ENCODE measurements at regions not wholly inside any gene's neighbourhood (a gene's known extent, or its start where the extent isn't known, plus 50 kb on each side); places are given as distances from the start of the nearest gene placed in this dataset.

DNA sequence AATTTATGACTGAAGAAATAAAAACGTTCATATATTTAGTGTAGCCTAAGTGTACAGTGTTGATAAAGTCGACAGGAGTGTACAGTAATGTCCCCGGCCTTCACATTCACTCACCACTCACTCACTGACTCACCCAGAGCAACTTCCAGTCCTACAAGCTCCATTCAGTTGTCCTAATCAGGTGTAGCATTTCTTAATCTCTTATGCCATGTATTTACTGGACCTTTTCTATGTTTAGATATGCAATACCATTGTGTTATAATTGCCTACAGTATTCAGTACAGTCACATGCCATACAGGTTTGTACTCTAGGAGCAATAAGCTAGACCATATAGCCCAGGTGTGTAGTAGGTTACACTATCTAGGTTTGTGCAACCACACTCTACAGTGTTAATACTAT lies 610.2 kb upstream of the NOX3 start:
- DNase-seq (ENCODE audit: low read depth in 1 of 2, low spot score in 1 of 2), result no peak

DNA sequence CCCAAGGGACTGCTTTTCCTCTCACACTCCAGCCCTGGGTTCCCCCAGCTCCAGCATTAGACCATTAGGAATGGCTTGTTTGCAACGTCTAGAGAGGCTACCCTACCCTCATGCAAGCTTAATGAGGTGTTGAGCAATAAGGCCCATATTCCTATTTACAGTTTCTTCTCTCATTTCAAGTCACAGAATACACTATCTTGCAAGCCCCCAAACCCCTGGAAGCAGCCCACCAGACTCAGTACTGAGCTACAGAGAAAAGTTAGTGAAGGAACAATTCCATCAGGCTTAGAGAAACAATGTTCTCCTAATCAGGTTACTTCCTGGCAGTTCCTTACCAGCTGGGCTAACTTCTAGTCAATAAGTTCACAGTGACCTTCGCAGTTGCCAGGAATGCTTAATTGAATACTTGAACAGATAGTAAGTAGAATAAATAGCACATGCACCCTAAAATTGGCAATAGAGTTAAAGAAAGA lies 606.5 kb upstream of the NOX3 start:
- no peak for DNase-seq (ENCODE audit: low read depth in 1 of 2, low spot score in 1 of 2)

DNA sequence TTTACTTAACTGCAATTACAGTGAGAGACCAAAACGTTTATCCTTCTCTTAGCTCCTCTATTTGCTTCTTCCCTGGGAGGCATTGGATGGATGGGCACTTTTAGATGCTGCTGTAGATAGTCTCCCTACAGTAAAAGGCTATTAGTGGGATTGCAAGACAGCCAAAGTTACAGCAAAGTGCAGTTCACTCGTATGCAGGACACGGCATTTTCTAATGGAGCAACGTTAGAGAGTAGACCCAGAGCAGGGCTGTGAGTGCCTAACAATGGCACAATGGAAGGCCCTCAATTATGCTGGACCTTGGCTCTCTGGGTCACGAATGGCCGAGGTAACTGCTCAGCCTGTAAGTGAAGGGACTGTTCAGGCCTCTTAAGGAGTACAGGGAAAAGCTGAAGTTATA lies 605.8 kb upstream of the NOX3 start:
- no peak for DNase-seq (ENCODE audit: low read depth in 1 of 2, low spot score in 1 of 2)

DNA sequence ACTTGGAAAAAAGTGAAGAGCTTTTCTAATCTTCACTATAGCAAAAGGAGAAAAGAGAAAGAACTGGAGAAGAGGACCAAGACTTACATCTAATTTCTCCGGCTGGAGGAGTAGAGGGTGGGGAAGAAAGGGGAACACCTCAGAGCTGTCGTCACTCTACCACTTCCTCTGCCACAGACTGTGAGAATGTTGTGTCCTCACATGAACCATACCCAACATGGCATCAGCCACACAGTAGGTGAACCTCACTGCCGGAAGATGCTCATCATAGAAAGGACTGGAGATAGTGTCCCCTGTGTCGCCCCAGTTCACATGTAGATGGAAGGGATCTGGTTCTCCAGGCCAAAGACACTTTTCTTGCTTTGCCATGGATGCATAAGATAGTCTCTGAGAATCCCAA lies 604.4 kb upstream of the NOX3 start:
- no peak for DNase-seq (ENCODE audit: low read depth in 1 of 2, low spot score in 1 of 2)

DNA sequence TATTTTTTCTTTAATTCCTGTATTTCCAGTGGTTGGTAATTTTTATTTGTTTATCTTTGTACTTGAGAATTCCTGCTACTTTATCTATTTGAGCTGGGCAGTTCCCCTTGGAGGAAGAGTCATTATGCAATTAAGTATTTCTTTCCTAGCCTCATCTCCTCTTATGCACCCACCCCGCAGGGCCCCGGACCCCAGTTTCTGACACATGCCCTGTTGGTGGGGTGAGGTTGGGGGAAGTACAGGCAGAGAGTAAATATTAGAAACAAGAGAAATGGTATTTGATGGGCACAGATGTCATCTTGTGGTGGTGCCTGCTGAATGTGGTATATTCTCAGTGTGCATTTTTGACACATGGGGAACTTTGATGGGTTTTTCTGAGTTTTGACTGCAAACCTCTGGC lies 602.7 kb upstream of the NOX3 start:
- no peak for DNase-seq (ENCODE audit: low read depth in 1 of 2, low spot score in 1 of 2)

DNA sequence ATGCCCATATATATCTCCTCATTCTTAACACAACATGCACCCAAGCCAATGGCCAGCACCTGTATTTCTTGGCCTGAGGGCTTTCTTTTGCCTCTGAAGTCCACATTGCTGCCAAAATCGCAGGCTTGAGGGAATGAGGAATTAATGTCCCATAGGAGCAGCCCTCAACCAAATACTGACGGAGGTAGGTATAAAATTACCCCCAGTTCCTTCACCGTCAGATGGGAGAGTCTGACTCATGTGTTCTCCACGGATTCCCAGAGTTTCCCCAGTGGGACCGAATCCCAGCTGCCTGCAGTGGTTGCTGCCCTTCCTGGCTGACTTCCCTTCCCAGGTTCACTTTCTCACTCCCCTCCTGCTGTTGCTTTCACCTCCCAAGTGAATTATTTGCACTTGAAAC lies 602.2 kb upstream of the NOX3 start:
- DNase-seq (ENCODE audit: low read depth in 1 of 2, low spot score in 1 of 2), result no peak

DNA sequence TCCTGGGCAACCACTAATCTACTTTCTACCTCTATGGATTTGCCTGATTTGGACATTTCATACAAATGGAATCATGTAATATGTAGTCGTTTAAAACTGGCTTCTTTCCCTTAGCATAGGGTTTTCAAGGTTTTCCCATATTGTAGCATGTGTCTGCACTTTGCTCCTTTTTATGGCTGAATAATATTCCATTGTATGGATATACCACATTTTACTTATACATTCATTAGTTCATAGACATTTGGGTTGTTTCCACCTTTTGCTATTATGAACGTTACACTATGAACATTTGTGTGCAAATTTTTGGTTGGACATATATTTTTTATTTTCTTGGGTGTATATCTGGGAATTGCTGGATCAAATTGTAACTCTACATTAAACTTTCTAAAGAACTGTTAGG lies 600.4 kb upstream of the NOX3 start:
- DNase-seq (ENCODE audit: low read depth in 1 of 2, low spot score in 1 of 2), result no peak

DNA sequence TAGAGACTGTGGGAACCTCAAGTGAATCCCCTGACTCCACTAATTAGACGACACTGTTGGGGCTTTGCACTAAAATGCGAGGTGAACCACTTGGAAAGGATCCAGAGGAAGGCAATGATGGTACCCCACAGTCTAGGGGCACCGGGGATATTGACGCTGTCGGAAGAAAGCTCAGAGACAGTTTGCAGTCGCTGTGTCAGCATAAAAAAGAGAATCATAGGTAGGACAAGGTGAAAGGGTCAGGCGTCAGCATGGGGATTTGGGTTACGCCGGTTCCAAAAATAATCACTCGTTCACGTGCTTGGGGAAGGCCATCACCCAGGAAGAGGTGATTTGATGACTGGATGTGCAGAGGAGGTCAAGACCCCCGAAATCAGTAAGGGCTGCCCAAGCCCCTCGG lies 598.0 kb upstream of the NOX3 start:
- DNase-seq (ENCODE audit: low read depth in 1 of 2, low spot score in 1 of 2), result no peak

DNA sequence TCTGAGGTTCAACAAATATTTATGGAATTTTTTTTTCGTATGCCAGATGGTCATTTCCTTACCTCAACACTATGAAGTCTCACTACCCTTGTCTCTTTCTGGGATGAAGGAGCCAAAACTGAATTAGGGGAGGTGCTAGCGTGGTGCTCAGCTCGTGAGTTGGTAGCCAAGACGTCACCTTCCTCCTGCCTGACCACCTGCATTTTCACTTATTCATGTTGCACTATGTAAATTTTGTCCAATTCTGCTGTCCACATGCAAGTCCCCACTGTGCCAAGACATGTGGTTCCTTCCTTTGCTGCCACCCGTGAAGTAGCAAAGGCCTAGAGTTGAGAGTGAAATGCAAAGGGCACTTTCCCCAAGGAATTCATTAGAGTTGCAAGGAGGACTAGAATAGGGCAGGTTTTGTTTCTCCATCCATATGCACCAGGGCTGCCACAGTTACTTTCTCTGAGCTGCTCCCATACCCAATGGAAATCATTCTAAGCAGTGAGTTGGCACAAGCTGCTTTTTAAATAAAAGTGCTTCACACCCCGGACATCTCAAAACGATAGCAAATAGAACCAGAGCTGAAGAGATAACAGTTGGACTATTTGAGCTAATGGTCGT lies 591.3 kb upstream of the NOX3 start:
- no peak for DNase-seq (ENCODE audit: low read depth in 1 of 2, low spot score in 1 of 2)

DNA sequence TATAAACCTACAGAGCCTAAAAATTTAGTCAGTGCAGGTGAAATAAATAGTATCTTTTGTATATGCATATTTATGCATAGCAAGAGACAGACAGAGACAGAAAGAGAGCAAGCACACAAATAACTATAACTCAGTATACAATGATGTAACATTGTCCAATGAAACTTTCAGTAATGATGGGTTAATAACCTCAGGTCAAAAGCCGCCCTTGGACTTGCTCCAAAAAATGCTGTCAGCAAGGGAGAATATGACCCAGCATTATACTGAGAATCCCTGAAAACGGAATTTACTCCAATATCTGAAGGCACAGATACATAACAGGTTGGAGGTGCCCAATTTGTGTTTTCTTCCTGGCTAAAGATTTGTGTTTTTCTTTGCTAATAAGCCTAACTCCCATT lies 590.6 kb upstream of the NOX3 start:
- no peak for DNase-seq (ENCODE audit: low read depth in 1 of 2, low spot score in 1 of 2)

DNA sequence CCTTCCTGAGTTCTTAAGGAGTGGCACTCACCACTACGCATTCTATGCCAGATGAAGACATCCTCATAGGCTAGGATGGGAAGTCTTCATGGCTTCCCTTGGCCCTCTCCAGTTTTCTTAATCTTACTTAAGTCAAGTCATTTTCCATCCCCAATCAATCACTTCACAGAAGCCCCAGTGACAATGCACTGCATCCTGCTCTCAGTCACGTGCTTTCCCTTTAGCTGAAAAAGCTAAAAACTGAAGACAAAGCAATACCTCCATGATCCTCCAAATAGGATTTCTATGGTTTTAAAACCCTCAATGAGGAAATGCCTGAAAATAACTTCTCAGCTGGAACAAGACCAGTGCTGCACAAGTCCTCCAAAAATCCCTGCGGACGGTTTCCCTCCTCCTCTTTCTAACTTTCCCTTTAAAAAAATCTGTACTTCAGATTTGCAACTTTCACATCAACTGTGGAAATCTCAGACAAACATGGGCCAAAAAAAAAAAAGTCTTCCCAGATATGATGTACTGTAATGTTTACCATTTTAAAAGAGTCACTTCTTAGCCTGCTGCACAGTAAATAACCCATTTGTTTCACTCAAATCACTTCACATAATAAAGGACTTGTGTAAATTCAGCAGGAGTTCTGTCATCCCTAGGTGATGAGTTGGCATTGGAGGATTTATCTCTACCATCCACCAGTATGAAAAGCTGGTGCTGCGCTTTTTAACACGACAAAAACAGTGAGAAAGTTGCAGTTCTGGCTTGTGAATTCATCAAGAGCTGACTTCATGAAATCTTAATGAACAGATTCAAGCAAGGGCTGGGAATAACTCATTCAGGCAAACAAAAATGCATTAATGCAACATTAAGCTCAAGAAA lies 590.0 kb upstream of the NOX3 start:
- DNase-seq (ENCODE audit: low read depth in 1 of 2, low spot score in 1 of 2), result no peak

DNA sequence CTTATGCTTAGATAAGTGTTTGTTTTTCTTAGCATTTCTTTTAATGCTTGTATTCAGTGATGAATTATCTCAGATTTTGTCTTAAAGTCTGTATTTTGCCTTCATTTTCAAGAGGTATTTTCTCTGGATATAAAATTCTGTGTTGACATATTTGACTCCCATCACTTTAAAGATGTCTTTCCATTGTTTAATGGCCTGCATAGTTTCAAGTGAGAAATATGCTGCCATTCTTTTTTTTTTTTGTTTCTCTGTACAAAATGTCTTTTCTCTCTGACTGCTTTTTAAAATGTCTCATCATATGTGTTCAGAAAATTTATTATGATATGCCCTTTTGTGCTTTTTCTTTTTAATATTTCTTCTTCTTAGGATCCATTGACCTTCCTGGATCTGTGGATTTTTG lies 578.0 kb upstream of the NOX3 start:
- no peak for DNase-seq (ENCODE audit: low read depth in 1 of 2, low spot score in 1 of 2)

DNA sequence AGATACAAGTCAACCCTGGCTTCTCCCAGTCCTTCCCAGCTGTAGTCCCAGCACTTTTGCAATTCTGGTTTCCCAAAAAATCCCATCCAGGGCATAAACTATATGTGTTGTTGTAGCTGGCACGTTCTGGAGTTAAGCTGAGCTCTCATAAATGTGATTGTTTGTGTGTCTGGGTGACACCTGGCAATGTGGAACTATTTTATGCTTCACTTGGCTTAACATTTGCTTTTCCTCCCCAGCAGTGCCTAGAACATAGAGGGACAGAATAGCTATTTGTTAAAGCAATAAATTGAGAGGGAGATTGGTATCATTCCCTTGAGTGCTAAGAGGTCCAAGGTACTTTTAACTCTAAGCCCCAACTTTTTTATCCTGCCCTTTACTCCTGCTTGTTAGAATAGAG lies 575.9 kb upstream of the NOX3 start:
- no peak for DNase-seq (ENCODE audit: low read depth in 1 of 2, low spot score in 1 of 2)

DNA sequence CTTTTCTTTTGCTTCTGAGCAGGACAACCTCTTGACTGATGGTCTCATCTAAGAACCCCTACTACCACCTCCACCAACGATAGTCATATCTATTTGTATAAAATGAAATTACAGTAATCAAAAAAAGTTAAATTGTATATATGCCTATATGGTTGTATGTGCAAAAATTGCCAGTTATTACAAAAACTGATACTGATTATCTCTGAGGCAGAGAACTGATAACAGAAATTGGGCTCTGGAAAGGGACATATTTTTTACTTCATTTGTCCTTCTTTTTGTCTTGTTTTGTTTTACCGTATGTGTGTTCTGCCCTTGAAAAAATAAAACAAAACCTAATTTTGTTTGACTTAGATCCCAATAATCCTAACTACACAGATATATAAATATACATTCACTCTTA lies 574.4 kb upstream of the NOX3 start:
- no peak for DNase-seq (ENCODE audit: low read depth in 1 of 2, low spot score in 1 of 2)

DNA sequence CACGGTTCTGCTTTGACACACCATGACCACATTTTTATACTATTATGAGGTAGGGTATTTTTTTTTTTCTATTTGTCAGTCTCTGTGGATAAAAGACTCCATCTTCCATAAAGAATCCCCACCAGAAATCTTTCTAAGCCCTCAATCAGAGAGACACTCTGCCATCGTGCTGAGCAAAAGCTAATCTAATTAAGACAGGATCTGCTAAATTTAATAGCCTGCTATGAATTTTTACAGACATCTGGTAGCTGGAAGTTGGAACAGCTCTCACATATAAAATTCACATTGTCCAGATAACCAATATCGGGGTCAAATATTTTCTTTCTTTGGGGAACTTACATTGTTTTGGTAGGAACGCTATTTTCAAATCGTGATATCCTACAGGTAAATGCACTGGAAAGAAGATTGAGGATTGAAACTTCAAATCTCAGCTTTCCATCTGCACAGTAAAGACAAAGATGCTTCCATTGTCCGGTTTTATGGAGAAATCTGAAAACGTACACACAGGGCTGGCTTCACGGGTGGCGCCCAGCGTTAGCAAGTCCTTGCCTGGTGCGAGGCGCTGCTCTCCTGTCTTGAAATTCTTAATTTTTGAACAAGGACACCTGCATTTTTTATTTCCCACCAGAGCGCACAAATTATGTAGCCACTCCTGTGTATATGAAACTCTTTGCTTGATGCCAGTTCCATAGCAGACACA lies 573.8 kb upstream of the NOX3 start:
- DNase-seq (ENCODE audit: low read depth in 1 of 2, low spot score in 1 of 2), result no peak

DNA sequence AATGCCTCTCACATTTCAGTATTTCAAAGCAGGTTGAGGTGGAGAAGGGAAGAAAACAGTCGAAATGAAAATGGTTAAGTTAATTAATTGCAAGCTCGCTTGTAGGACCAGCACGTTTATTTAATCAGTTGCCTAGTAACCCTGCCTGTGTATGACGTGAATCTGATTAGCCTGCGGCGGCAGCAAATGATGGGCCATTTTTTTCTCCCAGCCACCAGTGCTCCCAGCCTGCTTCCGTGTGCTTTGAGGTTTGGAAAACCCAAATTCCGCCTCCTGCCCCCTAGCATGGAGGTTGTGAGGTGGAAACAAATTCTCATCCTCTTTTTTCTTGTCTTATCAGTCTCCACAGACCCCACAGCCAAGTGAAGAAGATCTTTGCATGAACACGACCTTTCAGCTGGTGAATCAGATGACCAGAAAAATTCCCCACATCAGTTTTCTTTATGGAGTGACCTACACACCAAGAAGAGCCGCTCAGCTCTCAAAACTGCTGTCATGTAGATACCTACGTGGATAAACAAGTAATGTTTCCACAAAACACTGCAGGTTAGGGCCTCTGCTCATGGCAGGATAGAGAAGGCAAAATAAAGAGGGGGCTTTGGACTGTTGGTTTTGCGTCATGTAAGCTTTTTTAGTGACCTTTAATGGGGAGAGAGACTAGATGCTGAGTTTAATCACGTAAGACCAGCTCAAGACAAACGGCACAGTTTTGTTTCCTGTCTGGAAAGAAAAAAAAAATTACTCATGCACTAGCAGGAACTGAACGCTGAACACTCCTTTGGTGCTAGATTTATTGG lies 572.9 kb upstream of the NOX3 start:
- DNase-seq (ENCODE audit: low read depth in 1 of 2, low spot score in 1 of 2), result no peak

DNA sequence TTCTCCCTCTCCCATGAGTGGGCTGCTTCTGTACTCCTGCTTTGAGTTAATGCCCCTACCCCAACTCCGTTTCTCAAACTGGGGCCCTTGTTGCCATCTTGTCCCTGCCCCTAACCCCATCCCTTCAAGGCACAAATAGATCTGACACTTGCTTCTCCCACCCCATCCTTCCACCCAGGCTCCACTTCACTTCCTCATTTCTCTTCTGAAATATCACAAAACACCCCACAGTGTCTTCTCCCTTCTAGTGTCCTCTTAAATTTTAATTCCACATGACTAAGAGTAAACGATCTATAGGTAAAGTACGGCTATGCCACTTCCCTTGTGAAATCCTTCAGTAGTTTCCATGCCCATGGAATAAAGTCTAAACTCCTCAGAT lies 571.6 kb upstream of the NOX3 start:
- no peak for DNase-seq (ENCODE audit: low read depth in 1 of 2, low spot score in 1 of 2)

DNA sequence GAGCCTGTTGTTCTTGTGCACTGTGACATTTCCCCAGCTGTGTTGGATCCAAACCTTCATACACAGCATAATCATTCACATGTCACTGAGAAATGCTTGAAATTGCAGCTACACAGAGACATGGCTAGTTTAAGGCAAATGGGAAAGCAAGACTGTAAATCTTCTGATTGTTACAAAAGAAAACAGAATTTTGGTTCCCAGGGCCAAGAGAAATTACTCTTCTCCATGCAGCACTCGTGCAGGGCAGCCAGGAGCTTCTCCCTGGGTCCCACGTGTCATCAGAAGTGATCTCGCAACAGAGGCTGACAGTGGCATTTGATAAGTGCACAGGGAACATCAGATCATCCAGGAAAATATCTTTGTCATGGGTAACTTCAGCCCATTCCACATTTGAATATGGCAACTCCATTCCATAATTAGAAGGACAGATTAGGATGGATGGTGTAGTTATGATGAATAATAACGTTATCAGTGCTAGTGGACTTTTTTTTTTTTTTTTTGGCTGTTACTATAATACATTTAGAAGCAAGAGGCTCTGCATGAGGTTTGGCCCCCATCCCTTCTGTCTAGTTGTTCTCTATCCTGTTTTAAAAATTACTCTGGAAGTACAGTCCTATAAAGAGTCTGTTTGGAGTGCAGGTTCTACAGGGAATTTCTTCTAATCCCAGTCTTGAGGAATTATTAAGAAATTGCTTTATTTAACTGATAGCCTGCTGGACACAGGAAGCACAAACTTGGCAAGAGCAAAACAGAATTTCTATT lies 571.0 kb upstream of the NOX3 start:
- DNase-seq (ENCODE audit: low read depth in 1 of 2, low spot score in 1 of 2), result no peak

DNA sequence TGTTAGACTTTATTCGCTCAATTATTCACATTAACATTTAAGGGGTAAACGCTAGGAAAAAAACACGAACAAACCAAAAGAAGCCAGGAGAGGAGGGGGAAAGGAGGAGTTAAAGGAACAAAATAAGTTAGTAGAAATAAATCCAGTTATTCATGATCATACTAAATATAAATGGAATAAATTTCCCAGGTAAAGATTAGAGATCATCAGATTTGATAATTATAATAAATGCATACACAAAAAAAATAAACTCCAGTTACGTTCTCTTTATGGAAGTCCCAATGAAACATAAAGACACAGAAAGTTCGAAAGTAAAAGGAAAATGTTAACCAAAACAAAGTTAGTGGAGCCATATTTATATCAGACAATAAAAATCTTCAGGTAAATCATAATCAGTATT lies 568.7 kb upstream of the NOX3 start:
- no peak for DNase-seq (ENCODE audit: low read depth in 1 of 2, low spot score in 1 of 2)

DNA sequence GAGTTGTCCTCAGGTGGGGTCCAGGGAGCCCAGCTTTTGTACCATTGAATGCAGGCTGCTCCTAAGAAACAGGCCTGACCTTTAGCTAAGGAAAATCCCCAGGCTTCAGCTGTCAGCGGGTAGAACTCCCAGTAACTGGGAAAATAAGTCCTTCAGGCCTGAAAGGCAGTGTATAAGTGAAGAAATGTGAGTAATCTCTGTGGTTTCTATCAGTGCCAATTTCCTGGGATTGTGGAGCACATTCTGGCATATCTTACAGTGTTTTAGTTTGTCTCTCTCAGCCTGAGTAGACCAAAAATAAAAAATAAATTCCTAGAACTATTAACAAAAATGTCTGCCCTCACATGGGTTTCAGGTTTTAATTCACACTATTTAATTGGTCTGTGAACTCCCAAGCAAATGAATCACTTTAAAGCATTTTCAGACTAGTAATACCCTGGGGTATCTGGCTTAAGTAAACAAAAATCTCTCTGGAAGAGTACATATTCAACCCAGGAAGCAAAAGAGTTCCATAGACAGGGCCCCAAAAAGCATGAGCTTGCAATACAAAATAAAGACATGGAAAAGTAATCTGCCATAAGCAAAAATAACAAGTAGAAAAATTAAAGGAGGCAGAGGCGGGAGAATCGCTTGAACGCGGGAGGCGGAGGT lies 566.2 kb upstream of the NOX3 start:
- DNase-seq (ENCODE audit: low read depth in 1 of 2, low spot score in 1 of 2), result no peak
